SU-DHL-6 (cell line): ENCODE measurements at regions not wholly inside any gene's neighbourhood (a gene's known extent, or its start where the extent isn't known, plus 50 kb on each side); places are given as distances from the start of the nearest gene placed in this dataset.

ENCODE experiments used
- H2AFZ ChIP-seq: fragments of 200-600 bp; sonication (generic); 2 replicates; pipeline ENCODE4 v1.6.1; 2014; ENCODE audit warnings: low read depth, mild to moderate bottlenecking, moderate library complexity, mixed read lengths, antibody characterized with exemption, low read length; ENCODE audit not compliant: severe bottlenecking
- H3F3A ChIP-seq: fragments of 200-600 bp; shearing (Covaris generic); 2 replicates; pipeline ENCODE4 v1.6.0; 2016; ENCODE audit warnings: antibody characterized with exemption, mild to moderate bottlenecking; ENCODE audit not compliant: insufficient read depth
- H3K27ac ChIP-seq: fragments of 200-600 bp; sonication (generic); 2 replicates; pipeline ENCODE4 v1.5.1; 2016; ENCODE audit warnings: low read depth, mild to moderate bottlenecking, low read length, moderate library complexity, mixed read lengths
- H3K27me3 ChIP-seq: fragments of 200-600 bp; sonication (generic), shearing (Covaris generic); 2 replicates; pipeline ENCODE4 v1.6.0; 2014; ENCODE audit warnings: mild to moderate bottlenecking, low read length
- H3K36me3 ChIP-seq: fragments of 200-600 bp; sonication (generic); 2 replicates; pipeline ENCODE4 v1.6.1; 2014; ENCODE audit warnings: mild to moderate bottlenecking, low read length, mixed read lengths
- H3K4me2 ChIP-seq: fragments of 300-600, 200-600 bp; shearing (Covaris generic), sonication (generic); 2 replicates; pipeline ENCODE4 v1.6.0; 2014; ENCODE audit warnings: low read length, low read depth, mild to moderate bottlenecking; ENCODE audit not compliant: poor library complexity, severe bottlenecking
- H3K4me3 ChIP-seq: fragments of 200-600 bp; sonication (generic); 2 replicates; pipeline ENCODE4 v1.5.1; 2014; ENCODE audit warnings: antibody characterized with exemption, low read length, mild to moderate bottlenecking, mixed read lengths; ENCODE audit not compliant: insufficient read depth, poor library complexity, severe bottlenecking
- H3K79me2 ChIP-seq: fragments of 200-600 bp; sonication (generic); 2 replicates; pipeline ENCODE4 v1.6.1; 2014; ENCODE audit warnings: mild to moderate bottlenecking, low read length, moderate library complexity; ENCODE audit not compliant: insufficient read depth
- H3K9ac ChIP-seq: fragments of 200-600 bp; sonication (generic); 2 replicates; pipeline ENCODE4 v1.7.0; 2014; ENCODE audit warnings: mild to moderate bottlenecking, low read length
- H3K9me2 ChIP-seq: fragments of 200-600 bp; sonication (generic); replicated peaks from 2 replicates; pipeline ENCODE4 v1.6.1; 2014; ENCODE audit warnings: low read length; ENCODE audit not compliant: insufficient read depth
- H3K9me3 ChIP-seq: fragments of 200-600 bp; sonication (generic); 2 replicates; pipeline ENCODE4 v1.6.1; 2014; ENCODE audit warnings: low read length, mixed read lengths; ENCODE audit not compliant: insufficient read depth
- H4K20me1 ChIP-seq: fragments of 200-600 bp; sonication (generic); 2 replicates; pipeline ENCODE4 v1.6.1; 2014; ENCODE audit warnings: low read depth, mild to moderate bottlenecking, antibody characterized with exemption, low read length, moderate library complexity, mixed read lengths
- CTCF ChIP-seq: fragments of 200-600 bp; sonication (generic); IDR thresholded peaks from one replicate; pipeline ENCODE4 v1.5.1; 2017; ENCODE audit warnings: antibody characterized with exemption, mild to moderate bottlenecking, low read length, moderate library complexity; ENCODE audit not compliant: insufficient read depth, poor library complexity, severe bottlenecking
- EZH2phosphoT487 ChIP-seq: fragments of 200-600 bp; sonication (generic), shearing (Covaris generic); conservative IDR thresholded peaks from 2 replicates; pipeline ENCODE4 v1.6.1; 2018; ENCODE audit warnings: mild to moderate bottlenecking, antibody characterized with exemption, low read length, moderate library complexity, mixed read lengths

- Histone ChIP-seq H3K27ac (no peak overlapping the region), H3F3A (no peaks in the 10 kb centered on the region)
- TF ChIP-seq CTCF (no peak), EZH2phosphoT487 (no peak)
These were observed 118.4 kb upstream of the FHIT start for GRCh38 chr3:61369678-61370077.

DNA sequence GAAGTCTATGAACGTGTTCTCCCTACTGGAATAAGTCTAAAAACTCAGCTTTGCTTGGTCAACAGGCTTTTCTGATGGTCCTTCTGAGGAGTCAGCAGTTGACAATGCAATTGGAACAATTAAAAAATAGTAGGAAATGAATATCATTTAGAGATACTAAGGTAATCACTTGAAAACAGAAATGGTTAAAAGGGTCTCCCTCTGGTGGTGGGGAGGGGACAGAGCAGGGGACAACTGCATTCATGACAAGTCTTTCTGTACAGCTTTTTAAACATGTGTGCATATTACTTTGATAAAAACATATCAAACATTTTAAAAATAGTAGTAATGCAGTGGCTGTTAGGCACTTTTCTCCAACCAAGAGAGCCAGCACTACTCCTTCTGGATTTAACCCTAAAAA lies 119.9 kb upstream of the FHIT start:
- Histone ChIP-seq H3F3A (no peaks in the 10 kb centered on the region), H3K27ac (no peak overlapping the region), H3K27me3 (no peaks in the 10 kb centered on the region), H4K20me1 (no peaks in the 10 kb centered on the region), H3K9me3 (no peaks in the 10 kb centered on the region), H3K36me3 (no peaks in the 10 kb centered on the region), H3K4me3 (no peak overlapping the region), H2AFZ (peak overlapping the region; percentile 89), H3K9ac (no peak overlapping the region), H3K79me2 (no peaks in the 10 kb centered on the region), H3K4me2 (no peak overlapping the region), H3K9me2 (no peaks in the 10 kb centered on the region)
- TF ChIP-seq CTCF (peak; percentile 55), EZH2phosphoT487 (no peak)

More at GRCh38 chr3:61369678-61370077, 118.4 kb upstream of the FHIT start:
- Histone ChIP-seq H3K9me3 (no peaks in the 10 kb centered on the region), H3K9me2 (no peaks in the 10 kb centered on the region), H3K27me3 (no peaks in the 10 kb centered on the region), H3K36me3 (no peaks in the 10 kb centered on the region), H3K79me2 (no peaks in the 10 kb centered on the region), H3K4me2 (no peak overlapping the region), H2AFZ (no peak overlapping the region), H4K20me1 (no peaks in the 10 kb centered on the region), H3K9ac (no peak overlapping the region), H3K4me3 (no peak overlapping the region)

GRCh38 chr3:61372723-61373122 lies 121.5 kb upstream of the FHIT start:
- no peaks in the 10 kb centered on the region for H4K20me1 ChIP-seq
- H3K9me2 ChIP-seq, result no peaks in the 10 kb centered on the region
- no peaks in the 10 kb centered on the region for H3K27me3 ChIP-seq
- no peak overlapping the region for H3K9ac ChIP-seq
- no peak overlapping the region for H3K4me2 ChIP-seq
- no peaks in the 10 kb centered on the region for H3K9me3 ChIP-seq
- H3K79me2 ChIP-seq, result no peaks in the 10 kb centered on the region
- no peak overlapping the region for H2AFZ ChIP-seq
- TF ChIP-seq EZH2phosphoT487, result no peak
- no peak for TF ChIP-seq CTCF
- no peaks in the 10 kb centered on the region for H3K36me3 ChIP-seq
- no peak overlapping the region for H3K27ac ChIP-seq
- no peaks in the 10 kb centered on the region for H3F3A ChIP-seq
- H3K4me3 ChIP-seq, result no peak overlapping the region

- no peaks in the 10 kb centered on the region for H3F3A ChIP-seq
- H3K27ac ChIP-seq, result no peak overlapping the region
- no peaks in the 10 kb centered on the region for H3K9me2 ChIP-seq
- H3K36me3 ChIP-seq, result no peaks in the 10 kb centered on the region
- no peak overlapping the region for H3K9ac ChIP-seq
- no peaks in the 10 kb centered on the region for H3K27me3 ChIP-seq
- no peak overlapping the region for H2AFZ ChIP-seq
- H3K79me2 ChIP-seq, result no peaks in the 10 kb centered on the region
- no peaks in the 10 kb centered on the region for H4K20me1 ChIP-seq
- no peaks in the 10 kb centered on the region for H3K9me3 ChIP-seq
- TF ChIP-seq EZH2phosphoT487, result no peak
- no peak for TF ChIP-seq CTCF
- no peak overlapping the region for H3K4me2 ChIP-seq
- no peak overlapping the region for H3K4me3 ChIP-seq
These were observed 127.1 kb upstream of the FHIT start for GRCh38 chr3:61378311-61378710.
